ENCODE measurements at regions not wholly inside any gene's neighbourhood (a gene's known extent, or its start where the extent isn't known, plus 50 kb on each side); places are given as distances from the start of the nearest gene placed in this dataset.
"Not testable (repeated sequence)": the region's sequence is repeated elsewhere in the genome, so short reads cannot be mapped to it uniquely, and the experiment has no call there.

DNA sequence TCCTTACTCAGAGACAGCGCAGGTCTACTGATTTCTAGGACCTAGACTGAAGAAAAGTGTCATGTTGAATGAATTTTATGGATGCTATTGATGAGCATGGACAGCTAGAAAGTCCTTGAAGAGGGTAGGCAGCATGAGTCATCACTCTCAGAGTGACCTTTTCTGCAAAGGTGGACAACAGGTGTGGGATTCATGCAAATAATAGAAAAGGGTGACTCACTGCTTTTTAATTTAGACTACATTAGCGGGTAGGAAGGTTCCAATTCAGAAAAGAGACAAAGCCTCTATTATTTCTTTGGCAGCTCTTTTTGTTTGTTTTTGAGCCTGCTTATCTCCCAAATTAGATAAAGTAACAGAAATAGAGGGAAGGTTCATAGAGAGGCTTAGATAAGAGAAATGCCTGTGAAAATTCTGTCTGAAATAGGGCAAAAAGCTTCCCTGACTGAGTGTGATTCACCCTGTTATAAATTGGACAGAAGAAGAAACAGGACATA, 191.4 kb downstream of the TENT5A start:
- no peak for DNase-seq

DNA sequence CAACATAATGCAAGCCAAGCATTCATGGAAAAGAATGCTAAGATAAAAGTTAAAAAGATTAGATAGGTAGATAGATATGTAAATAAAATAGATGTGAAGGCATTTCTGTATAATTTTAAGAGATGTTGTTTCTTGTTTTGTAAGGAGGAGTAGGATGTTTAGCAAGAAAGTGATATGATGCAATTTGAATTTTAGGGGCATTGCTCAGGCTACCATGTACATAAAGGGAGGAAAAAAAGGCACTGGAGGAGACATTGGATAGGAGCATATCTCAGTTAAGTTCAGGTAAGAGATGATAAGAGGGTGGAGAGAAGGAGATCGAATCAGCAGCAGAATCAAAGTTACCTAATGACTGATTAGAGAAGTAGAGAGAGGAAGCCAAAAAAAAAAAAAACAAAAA, 194.7 kb downstream of the TENT5A start:
- DNase-seq: no peak

DNA sequence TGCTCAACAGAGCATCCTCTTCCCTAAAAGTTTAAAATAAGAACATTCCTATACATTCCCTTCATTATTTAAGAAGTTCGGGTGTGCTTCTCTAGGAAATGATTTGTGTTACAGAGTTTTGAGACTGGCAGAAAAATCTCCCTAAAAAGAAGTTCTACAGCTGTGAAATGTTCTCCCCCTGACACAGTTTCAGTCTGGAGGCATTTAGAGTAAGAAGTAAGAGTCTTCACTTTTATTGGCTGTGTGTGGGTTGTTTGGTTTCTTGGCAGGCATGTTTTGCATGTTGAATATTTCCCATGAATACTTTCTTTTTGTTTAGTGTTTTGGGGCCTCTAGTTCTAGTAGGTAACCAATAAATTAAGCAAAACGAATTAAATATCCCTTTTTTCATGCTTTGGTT, 195.9 kb downstream of the TENT5A start:
- no peak for DNase-seq

- DNase-seq: no peak
These were observed 199.3 kb downstream of the TENT5A start for GRCh38 chr6:81553216-81553615.

DNA sequence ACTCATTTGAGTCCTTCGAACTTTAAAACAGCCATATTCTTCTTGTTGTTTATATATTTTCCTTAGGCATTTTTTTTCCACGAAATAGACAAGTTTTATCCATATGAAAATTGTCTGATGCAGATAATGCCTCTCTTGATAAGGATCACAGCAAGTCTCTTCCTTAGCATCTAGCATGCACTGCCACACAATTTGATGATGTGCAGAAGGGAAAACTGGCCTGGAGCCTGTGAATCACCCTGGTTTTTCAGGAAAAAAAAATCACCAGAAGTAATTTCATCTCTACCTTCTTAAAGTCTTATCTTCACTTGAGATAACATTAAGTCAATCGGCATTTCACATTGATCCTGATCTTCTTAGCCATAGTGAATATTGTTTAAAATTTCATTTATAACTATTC, 199.8 kb downstream of the TENT5A start:
- DNase-seq: no peak

- DNase-seq: no peak
These were observed 205.3 kb downstream of the TENT5A start for GRCh38 chr6:81547149-81547548.

GRCh38 chr6:81534934-81535465, 217.5 kb downstream of the TENT5A start:
- no peak for DNase-seq

DNA sequence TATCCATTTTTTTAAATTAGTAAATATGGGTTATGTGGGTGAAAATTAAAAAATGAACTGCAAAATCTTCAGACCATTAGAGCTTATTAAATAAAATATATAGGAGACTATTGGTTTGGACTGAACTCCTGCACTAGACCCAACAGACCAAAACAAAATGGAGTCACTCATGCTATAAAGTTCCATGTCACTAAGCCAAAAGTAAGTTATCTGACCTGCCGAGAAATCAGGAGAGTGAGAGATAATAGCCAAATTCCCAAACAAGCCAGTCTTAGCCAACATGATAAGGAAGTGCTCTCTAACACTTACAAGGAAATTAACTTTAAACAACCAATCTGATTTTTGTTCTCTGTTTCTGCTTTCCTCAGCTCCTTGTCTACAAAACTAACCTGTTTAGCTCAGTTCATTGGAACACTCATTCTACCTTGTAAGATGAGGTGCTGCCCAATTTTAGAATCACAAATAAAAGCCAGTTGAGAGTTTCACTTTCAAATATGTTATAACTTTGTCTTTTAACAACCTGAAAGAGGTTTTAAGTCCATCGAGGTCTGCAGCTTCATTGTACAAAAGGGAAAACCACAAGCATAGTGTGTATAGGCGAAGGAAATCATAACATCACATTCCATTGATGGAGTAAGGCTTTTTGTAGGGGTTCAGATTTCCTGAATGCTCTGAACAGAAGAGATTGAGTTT, 220.5 kb downstream of the TENT5A start:
- DNase-seq: no peak

- DNase-seq: no peak
These were observed 235.0 kb downstream of the TENT5A start for GRCh38 chr6:81517455-81517854.

- DNase-seq: no peak
These were observed 236.7 kb downstream of the TENT5A start for GRCh38 chr6:81515562-81516453.

DNA sequence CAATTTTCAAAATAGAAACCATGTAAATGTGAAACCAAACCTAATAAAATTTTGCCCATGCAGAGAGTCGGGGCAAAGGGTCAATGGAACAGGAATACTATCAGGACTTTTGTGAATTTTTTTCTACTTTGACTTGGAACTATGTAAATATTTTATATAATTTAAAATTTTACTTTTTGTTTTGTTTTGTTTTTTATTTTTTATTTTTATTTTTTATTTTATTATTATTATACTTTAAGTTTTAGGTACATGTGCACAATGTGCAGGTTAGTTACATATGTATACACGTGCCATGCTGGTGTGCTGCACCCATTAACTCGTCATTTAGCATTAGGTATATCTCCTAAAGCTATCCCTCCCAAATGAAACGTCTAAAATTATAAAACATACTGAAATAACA, 238.3 kb downstream of the TENT5A start:
- DNase-seq: not testable (repeated sequence)

DNA sequence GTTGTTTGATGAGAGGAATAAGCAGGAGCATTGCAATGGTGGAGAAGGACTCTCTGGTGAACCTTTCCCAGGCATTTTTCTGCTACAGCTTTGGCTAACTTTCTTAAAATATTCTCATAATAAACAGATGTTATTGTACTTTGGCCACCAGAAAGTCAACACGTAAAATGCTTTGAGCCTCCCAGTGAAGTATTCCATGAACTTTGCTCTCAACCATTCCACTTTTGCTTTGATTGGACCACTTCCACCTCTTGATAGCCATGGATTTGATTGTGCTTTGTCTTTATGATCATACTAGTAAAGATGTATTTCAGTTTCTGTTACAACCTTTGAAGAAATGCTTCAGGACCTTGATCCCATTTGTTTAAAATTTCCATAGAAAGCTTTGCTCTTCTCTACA, 241.1 kb downstream of the TENT5A start:
- DNase-seq: no peak

DNA sequence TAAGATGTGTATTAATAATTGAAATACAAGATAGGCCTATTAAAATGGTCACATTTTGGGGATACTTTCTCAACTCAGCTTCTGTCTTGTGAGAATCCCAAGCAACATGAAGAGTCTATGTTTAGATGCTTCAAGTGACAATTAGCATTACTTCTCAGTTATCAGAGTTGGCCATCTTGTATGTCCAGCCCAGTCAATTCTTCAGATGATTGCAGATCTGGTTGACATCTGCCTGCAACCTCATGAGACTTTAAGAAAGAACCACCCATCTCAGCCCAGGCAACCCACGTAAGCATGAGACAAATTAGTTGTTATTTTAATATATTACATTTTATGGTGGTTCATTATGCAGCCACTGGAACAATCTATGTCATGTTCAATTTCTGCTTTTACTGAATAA, 256.5 kb downstream of the TENT5A start:
- DNase-seq: no peak

- no peak for DNase-seq
These were observed 260.9 kb downstream of the TENT5A start for GRCh38 chr6:81491454-81492101.

DNA sequence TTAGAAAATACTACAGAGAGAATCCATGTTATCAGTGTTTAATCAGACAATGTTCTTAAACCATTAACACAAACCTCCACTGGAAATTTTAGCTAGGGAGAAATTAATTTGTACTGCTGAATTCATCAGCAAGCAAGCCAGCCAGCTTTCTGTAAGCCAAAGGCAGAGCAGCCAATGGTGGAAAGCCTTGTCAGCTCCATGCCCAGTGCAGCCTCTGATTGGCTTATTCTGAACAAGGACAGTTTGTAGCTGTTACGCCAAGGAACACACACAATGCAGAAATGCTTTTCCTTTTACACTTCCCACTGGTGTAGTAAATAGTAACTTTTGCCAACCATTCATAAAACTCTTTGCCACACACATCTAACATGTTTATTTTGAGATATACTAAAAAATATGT, 265.0 kb downstream of the TENT5A start:
- no peak for DNase-seq

- DNase-seq: no peak
These were observed 266.2 kb downstream of the TENT5A start for GRCh38 chr6:81486234-81486633.

DNA sequence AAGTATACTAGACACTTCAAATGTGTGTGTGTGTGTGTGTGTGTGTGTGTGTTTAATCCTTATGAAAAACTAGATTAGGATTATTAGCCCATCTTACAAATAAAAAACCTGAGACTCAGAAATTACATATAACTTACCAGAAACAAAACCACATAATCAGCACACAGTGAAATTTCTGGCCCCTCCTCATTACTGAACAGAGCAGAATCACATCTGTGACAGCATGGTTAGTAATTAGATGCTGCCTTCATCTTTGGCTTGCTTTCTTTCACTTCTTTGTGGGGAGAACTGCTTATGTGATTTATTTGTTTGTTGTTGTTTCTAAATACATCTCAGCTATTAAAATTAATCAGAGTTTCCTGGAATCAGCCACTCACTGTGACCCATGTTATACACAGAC, 267.1 kb downstream of the TENT5A start:
- no peak for DNase-seq

DNA sequence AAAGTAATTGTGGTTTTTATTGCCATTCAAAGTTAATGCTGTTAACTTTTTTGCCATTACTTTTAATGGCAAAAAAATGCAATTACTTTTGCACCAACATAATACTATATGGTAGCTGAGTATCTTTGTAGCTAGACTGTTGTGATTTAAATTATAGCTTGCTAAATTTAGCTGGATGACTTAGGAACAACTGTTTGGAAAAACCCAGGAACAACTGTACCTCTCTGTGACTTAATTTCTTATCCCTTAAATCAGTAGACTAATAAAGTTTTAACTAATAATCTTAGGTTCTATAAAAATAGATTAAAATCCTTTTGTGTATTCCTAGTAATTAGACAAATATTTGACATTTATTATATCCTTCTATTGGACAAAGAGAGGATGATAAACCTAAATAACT, 268.2 kb downstream of the TENT5A start:
- DNase-seq: no peak

- no peak for DNase-seq
These were observed 272.3 kb downstream of the TENT5A start for GRCh38 chr6:81480139-81480538.

- DNase-seq: no peak
These were observed 275.6 kb downstream of the TENT5A start for GRCh38 chr6:81476881-81477280.

DNA sequence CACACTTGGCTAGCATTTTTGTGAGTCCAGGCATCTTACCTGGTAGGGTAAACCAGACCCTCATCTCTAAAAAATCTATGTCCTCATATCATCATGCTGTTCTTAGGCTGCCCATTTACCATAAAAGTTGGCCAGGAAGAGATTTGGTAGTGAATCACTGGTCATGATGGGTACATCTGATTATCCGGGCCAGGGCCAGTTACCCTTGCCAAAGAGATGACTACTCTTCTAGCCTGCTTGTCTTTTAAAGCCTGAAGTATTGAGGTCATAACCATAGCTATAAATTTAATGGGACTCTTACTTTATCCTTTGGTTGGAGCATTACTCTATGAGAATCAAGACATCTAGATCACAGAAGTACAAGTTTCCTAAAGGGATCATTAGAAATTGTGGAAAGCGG, 276.8 kb downstream of the TENT5A start:
- DNase-seq: no peak

DNA sequence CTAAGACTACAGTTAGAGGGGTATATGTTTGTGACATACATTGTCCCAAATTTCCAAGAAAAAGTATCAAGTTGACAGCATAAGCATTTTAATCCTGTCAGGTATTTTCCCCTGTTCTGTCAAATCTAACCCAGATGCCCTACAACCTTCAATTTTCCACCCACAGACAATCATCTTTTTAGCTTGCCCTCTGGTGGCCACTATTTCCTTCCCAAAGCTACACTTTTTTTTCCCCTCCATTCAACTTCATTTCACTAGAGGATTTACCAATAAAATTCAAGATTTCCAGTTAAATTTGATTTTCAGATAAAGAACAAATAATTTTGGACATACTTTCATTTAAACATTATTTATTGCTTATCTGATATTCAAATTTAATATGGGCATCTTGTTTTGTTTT, 286.6 kb downstream of the TENT5A start:
- no peak for DNase-seq

GRCh38 chr6:81456416-81456815, 296.1 kb downstream of the TENT5A start:
- DNase-seq: no peak
